Spleen (tissue), 11 donors: ENCODE measurements at regions not wholly inside any gene's neighbourhood (a gene's known extent, or its start where the extent isn't known, plus 50 kb on each side); places are given as distances from the start of the nearest gene placed in this dataset.

Source experiments
- DNase-seq: peaks from one replicate; pipeline ENCODE4 v3.0.0-alpha.2; 2020
- H3K27ac ChIP-seq, 8 donors: fragments of 200-600 bp; sonication (generic) in 7 of 8; 1 replicate in 4 of 8; 2 replicates in 4 of 8; pipeline versions ENCODE4 v1.5.0 to v1.8.0; 2016 to 2021; ENCODE audit warnings: inconsistent platforms in 4 of 8, mild to moderate bottlenecking in 4 of 8, moderate library complexity in 1 of 8
- H3K27me3 ChIP-seq, 7 donors: fragments of 200-600 bp; sonication (generic) in 6 of 7; replicated peaks in 1 of 7; 1 replicate in 4 of 7; 2 replicates in 3 of 7; pipeline versions ENCODE4 v1.5.0 to v1.8.0; 2016 to 2021; ENCODE audit warnings: inconsistent platforms in 3 of 7, mild to moderate bottlenecking in 1 of 7
- H3K36me3 ChIP-seq, 6 donors: fragments of 200-600 bp; sonication (generic) in 5 of 6; 1 replicate in 4 of 6; 2 replicates in 2 of 6; pipeline versions ENCODE4 v1.5.0 to v1.8.0; 2016 to 2021; ENCODE audit warnings: inconsistent platforms in 2 of 6
- H3K4me1 ChIP-seq, 6 donors: fragments of 200-600 bp; sonication (generic) in 5 of 6; 1 replicate in 3 of 6; 2 replicates in 3 of 6; pipeline versions ENCODE4 v1.5.0 to v1.8.0; 2016 to 2021; ENCODE audit warnings: inconsistent platforms in 3 of 6
- H3K4me3 ChIP-seq, 8 donors: fragments of 200-600 bp; sonication (generic) in 7 of 8; 1 replicate in 4 of 8; 2 replicates in 4 of 8; pipeline versions ENCODE4 v1.5.0 to v1.8.0; 2016 to 2021; ENCODE audit warnings: inconsistent platforms in 4 of 8, mild to moderate bottlenecking in 4 of 8, moderate library complexity in 2 of 8
- H3K9me3 ChIP-seq, 8 donors: fragments of 200-600 bp; sonication (generic) in 7 of 8; 1 replicate in 4 of 8; 2 replicates in 4 of 8; pipeline versions ENCODE4 v1.5.0 to v1.8.0; 2016 to 2021; ENCODE audit warnings: inconsistent platforms in 4 of 8
- CTCF ChIP-seq, 11 experiments: fragments of 200-600 bp in 7 of 11; fragments of 450-650 bp in 4 of 11; sonication (generic) in 4 of 11; IDR thresholded peaks in 8 of 11; conservative IDR thresholded peaks in 3 of 11; 1 replicate in 7 of 11; 2 replicates in 4 of 11; pipeline versions ENCODE4 v1.4.0 to v1.8.0; 2016 to 2021; ENCODE audit warnings: antibody characterized with exemption in 11 of 11, inconsistent platforms in 4 of 11, mild to moderate bottlenecking in 1 of 11
- POLR2A ChIP-seq, 3 donors: fragments of 450-650 bp; IDR thresholded peaks; one replicate each; pipeline ENCODE4 v1.5.1; 2017; ENCODE audit warnings: antibody characterized with exemption in 3 of 3, mild to moderate bottlenecking in 1 of 3
- POLR2AphosphoS5 ChIP-seq, 3 donors: sonication (generic); formaldehyde crosslinking; IDR thresholded peaks; one replicate each; pipeline ENCODE4 v1.5.1; 2017; ENCODE audit warnings: antibody characterized with exemption in 3 of 3
- WGBS, 5 donors: extraction: QIAGEN DNeasy Blood & Tissue Kit in 3 of 5; methylation state at CpG; one replicate each; pipeline versions ENCODE4 v1.1.5 to v1.1.7; 2013 to 2018; 5-methylcytosine and 5-hydroxymethylcytosine counted together
- intact Hi-C: fragments of 100-400 bp; cut with DNase I; formaldehyde crosslinking; loops from one replicate; pipeline ENCODE4 v1.15.0; 2023; ENCODE audit warnings: low total_unique reads
- donor health status: healthy with polysubstance abuse.
- donor health status: DM: no; HTN: no; CAD: no; lungs with moderate emphysema.
- donor health status: DM: no; HTN: no; CAD: no.
- donor health status: Bipolar disorder and iron deficiency.
- donor health status: healthy.
- donor health status: DM: no; HTN: no; CAD: no.
- donor health status: DM: yes; HTN: yes; CAD: no.

- Histone ChIP-seq H3K27ac (no peak overlapping the region), H3K9me3 (no peaks in the 10 kb centered on the region), H3K27me3 (peaks cover 0 to 4% (median 0%) of the 10 kb centered on the region in 7 donors), H3K36me3 (no peaks in the 10 kb centered on the region), H3K4me1 (no peaks in the 10 kb centered on the region), H3K4me3 (no peak overlapping the region)
- intact Hi-C loops = no loop called here
- no peak for DNase-seq
- TF ChIP-seq POLR2A (IDR thresholded peaks at IDR 0.05) (no peak), POLR2AphosphoS5 (IDR thresholded peaks at IDR 0.05) (no peak), CTCF (IDR thresholded peaks at IDR 0.05 in 8 of 11, conservative IDR thresholded peaks at IDR 0.05 in 3 of 11) (no peak)
- 65 to 96% (median 77%) methylated on average over 5 of the region's 5 CpGs for WGBS, 5 donors
Observed at GRCh38 chr5:74478328-74478727, 162.2 kb downstream of the ENC1 start.

- 88 to 94% (median 93%) methylated on average over 12 of the region's 12 CpGs for WGBS, 5 donors
- intact Hi-C loops = no loop called here
- Histone ChIP-seq H3K27me3 (peaks cover 0 to 4% (median 0%) of the 10 kb centered on the region in 7 donors), H3K36me3 (no peaks in the 10 kb centered on the region), H3K4me3 (no peak overlapping the region), H3K4me1 (no peaks in the 10 kb centered on the region), H3K27ac (no peak overlapping the region), H3K9me3 (no peaks in the 10 kb centered on the region)
- no peak for DNase-seq
- TF ChIP-seq POLR2AphosphoS5 (IDR thresholded peaks at IDR 0.05) (no peak), POLR2A (IDR thresholded peaks at IDR 0.05) (no peak), CTCF (IDR thresholded peaks at IDR 0.05 in 8 of 11, conservative IDR thresholded peaks at IDR 0.05 in 3 of 11) (no peak)
Observed at GRCh38 chr5:74477761-74478160, 162.8 kb downstream of the ENC1 start.

DNA sequence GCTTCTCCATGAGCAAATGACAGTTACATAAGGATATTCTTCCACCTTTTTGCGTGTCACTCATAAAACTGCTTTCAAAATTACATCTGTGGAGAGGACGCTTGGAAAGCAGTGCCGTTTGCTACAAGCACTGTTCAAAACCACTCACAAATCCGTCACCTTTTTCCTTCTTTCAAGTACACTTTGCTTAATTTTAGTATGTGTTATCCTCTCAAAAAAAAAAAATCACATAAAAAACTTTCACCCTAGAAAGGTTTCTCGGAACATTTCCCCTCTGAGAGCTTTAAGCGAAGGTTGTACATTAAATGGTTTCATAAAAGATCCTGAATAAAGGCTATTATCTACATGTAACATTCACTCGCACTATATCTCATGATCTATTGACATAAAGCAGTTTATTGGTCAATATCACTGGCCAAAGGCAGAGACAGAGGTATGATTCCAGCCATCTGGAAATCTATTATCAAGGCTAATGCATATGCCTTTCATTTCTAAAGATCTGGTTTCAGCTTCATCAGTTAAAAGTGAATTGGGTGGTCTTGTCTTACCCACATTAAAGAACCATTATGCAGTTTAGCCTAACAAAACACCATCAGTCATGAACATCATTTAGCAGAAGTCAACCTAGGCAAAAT is 163.6 kb downstream of the ENC1 start:
- no peaks in the 10 kb centered on the region for H3K36me3 ChIP-seq
- intact Hi-C loops = no loop called here
- whole genome bisulfite sequencing, 5 donors = 85 to 95% (median 93%) methylated on average over 7 of the region's 7 CpGs
- H3K4me3 ChIP-seq = no peak overlapping the region
- peaks cover 0 to 4% (median 0%) of the 10 kb centered on the region in 7 donors for H3K27me3 ChIP-seq
- no peak for DNase-seq
- H3K4me1 ChIP-seq = no peaks in the 10 kb centered on the region
- no peaks in the 10 kb centered on the region for H3K9me3 ChIP-seq
- no peak overlapping the region for H3K27ac ChIP-seq
- no peak for TF ChIP-seq POLR2AphosphoS5 (IDR thresholded peaks at IDR 0.05)
- no peak for TF ChIP-seq CTCF (IDR thresholded peaks at IDR 0.05 in 8 of 11, conservative IDR thresholded peaks at IDR 0.05 in 3 of 11)
- no peak for TF ChIP-seq POLR2A (IDR thresholded peaks at IDR 0.05)

DNA sequence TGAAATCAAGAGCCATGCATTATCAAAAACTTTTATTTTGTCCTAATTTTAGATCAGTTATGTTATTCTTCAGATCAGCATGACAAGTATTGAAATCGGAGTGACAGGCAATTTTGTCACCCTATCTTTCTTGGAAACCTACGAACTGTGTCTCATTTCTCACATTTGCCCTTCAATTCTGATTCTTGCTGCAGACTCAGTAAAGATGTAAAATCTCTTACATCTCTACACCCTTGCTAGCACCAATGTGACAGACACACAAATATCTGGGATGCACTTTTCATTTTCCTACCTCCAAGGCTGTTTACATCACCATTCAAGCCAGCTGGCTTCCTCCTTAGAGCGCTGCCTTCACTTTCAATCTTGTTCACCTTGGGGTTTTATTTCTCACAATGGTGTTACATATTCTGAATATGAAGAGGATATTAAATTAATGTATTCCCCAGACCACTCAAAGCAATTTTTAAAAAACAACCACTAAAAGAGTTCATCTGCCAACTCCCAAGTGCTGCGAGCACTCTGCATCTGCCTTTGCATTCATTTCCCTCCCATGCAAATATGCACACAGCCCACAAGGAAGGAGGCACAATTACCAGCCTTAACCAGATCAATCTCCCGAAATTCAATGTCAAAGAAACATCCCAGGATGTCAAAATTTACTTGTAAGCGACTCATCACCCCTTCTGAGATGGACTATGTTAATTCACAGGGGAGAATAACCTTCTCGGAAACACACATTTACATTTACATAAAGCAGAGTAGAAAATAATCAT is 164.3 kb downstream of the ENC1 start:
- H3K27ac ChIP-seq = no peak overlapping the region
- H3K4me3 ChIP-seq = no peak overlapping the region
- 69 to 85% (median 77%) methylated on average over 7 of the region's 7 CpGs for WGBS, 5 donors
- TF ChIP-seq POLR2A (IDR thresholded peaks at IDR 0.05) = no peak
- no peak for TF ChIP-seq CTCF (IDR thresholded peaks at IDR 0.05 in 8 of 11, conservative IDR thresholded peaks at IDR 0.05 in 3 of 11)
- TF ChIP-seq POLR2AphosphoS5 (IDR thresholded peaks at IDR 0.05) = no peak
- DNase-seq = no peak
- H3K36me3 ChIP-seq = no peaks in the 10 kb centered on the region
- H3K4me1 ChIP-seq = no peaks in the 10 kb centered on the region
- H3K9me3 ChIP-seq = no peaks in the 10 kb centered on the region
- peaks cover 0 to 4% (median 0%) of the 10 kb centered on the region in 7 donors for H3K27me3 ChIP-seq
- intact Hi-C loops = no loop called here
